ENCODE measurements at regions not wholly inside any gene's neighbourhood (a gene's known extent, or its start where the extent isn't known, plus 50 kb on each side); places are given as distances from the start of the nearest gene placed in this dataset.

DNA sequence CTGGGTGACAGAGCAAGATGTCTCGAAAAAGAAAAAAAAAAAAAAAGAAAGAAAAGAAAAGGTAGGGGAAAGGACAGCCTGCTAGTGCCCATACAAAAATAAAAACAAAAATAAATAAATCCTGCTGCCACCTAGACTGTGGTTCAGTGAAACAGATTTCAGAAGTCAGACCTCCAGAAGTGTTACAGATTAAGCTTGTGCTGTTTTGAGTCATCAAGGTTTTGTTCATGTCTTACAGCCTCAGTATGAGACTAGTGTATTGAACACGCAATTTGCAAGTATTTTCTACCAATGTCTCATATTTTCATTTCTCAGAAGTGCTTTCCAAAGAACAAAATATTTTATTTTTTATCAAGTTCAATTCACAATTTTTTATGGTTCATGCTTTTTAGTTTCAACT lies 720.4 kb upstream of the GYPC start:
- no peak overlapping the region for H3K27ac ChIP-seq (ENCODE audit: low read length)
- H3K4me3 ChIP-seq (ENCODE audit: low read length), result no peak overlapping the region
- H3K36me3 ChIP-seq (ENCODE audit: low read depth, low read length), result no peaks in the 10 kb centered on the region
- no peaks in the 10 kb centered on the region for H3K27me3 ChIP-seq (ENCODE audit: low read length)
- ChIA-PET POLR2A (ENCODE audit: unreplicated experiment) (no interaction called here), CTCF (no interaction called here)
- no peaks in the 10 kb centered on the region for H3F3A ChIP-seq (ENCODE audit: low read length, unreplicated experiment)
- intact Hi-C loops (cut with micrococcal nuclease), result no loop called here
- ATAC-seq (no peak), DNase-seq (no peak)
- H3K4me2 ChIP-seq (ENCODE audit: low read length), result no peak overlapping the region
- no peak for TF ChIP-seq EZH2phosphoT487 (IDR thresholded peaks at IDR 0.05; ENCODE audit: borderline replicate concordance, low read length)
- TF ChIP-seq EZH2 (IDR thresholded peaks at IDR 0.05; ENCODE audit: low read length, unreplicated experiment), result no peak
- TF ChIP-seq, protein P1, sequence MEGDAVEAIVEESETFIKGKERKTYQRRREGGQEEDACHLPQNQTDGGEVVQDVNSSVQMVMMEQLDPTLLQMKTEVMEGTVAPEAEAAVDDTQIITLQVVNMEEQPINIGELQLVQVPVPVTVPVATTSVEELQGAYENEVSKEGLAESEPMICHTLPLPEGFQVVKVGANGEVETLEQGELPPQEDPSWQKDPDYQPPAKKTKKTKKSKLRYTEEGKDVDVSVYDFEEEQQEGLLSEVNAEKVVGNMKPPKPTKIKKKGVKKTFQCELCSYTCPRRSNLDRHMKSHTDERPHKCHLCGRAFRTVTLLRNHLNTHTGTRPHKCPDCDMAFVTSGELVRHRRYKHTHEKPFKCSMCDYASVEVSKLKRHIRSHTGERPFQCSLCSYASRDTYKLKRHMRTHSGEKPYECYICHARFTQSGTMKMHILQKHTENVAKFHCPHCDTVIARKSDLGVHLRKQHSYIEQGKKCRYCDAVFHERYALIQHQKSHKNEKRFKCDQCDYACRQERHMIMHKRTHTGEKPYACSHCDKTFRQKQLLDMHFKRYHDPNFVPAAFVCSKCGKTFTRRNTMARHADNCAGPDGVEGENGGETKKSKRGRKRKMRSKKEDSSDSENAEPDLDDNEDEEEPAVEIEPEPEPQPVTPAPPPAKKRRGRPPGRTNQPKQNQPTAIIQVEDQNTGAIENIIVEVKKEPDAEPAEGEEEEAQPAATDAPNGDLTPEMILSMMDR (conservative IDR thresholded peaks at IDR 0.05; ENCODE audit: low read depth, low read length), result no peak
- H3K4me1 ChIP-seq (ENCODE audit: insufficient read depth, low read length), result no peaks in the 10 kb centered on the region
- no peak overlapping the region for H2AFZ ChIP-seq (ENCODE audit: low read length)
- no peaks in the 10 kb centered on the region for H4K20me1 ChIP-seq (ENCODE audit: low read length)
- no peak overlapping the region for H3K9ac ChIP-seq (ENCODE audit: low read length)
- no peaks in the 10 kb centered on the region for H3K9me2 ChIP-seq (replicated peaks; ENCODE audit: low read length)
- BruUV-seq (replicated peaks), result no TSS peak
- peaks cover 8% of the 10 kb centered on the region; the same call in 1 of the 2 replicates for H3K9me3 ChIP-seq (ENCODE audit: low read length)
- H3K79me2 ChIP-seq (ENCODE audit: low read length), result no peaks in the 10 kb centered on the region

DNA sequence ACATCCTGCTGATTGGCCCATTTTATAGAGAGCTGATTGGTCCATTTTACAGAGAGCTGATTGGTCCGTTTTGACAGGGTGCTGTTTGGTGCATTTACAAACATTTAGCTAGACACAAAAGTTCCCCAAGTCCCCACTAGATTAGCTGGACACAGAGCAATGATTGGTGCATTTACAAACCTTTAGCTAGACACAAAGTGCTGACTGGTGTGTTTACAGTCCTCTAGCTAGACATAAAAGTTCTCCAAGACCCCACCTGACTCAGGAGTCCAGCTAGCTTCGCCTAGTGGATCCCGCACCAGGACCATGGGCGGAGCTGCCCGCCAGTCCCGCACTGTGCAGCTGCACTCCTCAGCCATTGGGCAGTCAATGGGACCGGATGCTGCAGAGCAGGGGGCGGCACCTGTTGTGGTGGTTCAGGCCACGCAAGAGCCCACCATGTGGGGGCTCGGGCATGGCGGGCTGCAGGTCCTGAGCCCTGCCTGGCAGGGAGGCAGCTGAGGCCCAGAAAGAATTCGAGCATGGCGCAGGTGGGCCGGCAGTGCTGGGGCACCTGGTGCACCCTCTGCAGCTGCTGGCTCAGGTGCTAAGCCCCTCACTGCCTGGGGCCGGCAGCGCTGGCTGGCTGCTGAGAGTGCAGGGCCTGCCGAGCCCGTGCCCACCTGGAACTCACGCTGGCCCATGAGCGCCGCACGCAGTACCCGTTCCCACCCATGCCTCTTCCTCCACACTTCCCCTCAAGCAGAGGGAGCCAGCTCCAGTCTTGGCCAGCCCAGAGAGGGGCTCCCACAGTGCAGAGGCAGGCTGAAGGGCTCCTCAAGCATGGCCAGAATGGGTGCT lies 713.2 kb upstream of the GYPC start:
- Histone ChIP-seq H3K27ac (ENCODE audit: low read length) (no peak overlapping the region), H3K4me1 (ENCODE audit: insufficient read depth, low read length) (no peaks in the 10 kb centered on the region), H3K27me3 (ENCODE audit: low read length) (no peaks in the 10 kb centered on the region), H3K4me3 (ENCODE audit: low read length) (no peak overlapping the region), H4K20me1 (ENCODE audit: low read length) (no peaks in the 10 kb centered on the region), H3K36me3 (ENCODE audit: low read depth, low read length) (no peaks in the 10 kb centered on the region), H2AFZ (ENCODE audit: low read length) (no peak overlapping the region), H3F3A (ENCODE audit: low read length, unreplicated experiment) (no peaks in the 10 kb centered on the region), H3K9ac (ENCODE audit: low read length) (no peak overlapping the region), H3K9me2 (replicated peaks; ENCODE audit: low read length) (no peaks in the 10 kb centered on the region), H3K9me3 (ENCODE audit: low read length) (peaks cover 11% of the 10 kb centered on the region; the same call in 1 of the 2 replicates), H3K4me2 (ENCODE audit: low read length) (no peak overlapping the region), H3K79me2 (ENCODE audit: low read length) (no peaks in the 10 kb centered on the region)
- ATAC-seq, result no peak
- POLR2A ChIA-PET (ENCODE audit: unreplicated experiment), result no interaction called here
- CTCF ChIA-PET, result no interaction called here
- TF ChIP-seq EZH2 (IDR thresholded peaks at IDR 0.05; ENCODE audit: low read length, unreplicated experiment) (no peak), EZH2phosphoT487 (IDR thresholded peaks at IDR 0.05; ENCODE audit: borderline replicate concordance, low read length) (no peak)
- TF ChIP-seq, protein P1 (conservative IDR thresholded peaks at IDR 0.05; ENCODE audit: low read depth, low read length), result no peak
- BruUV-seq (replicated peaks), result no TSS peak
- intact Hi-C loops (cut with micrococcal nuclease), result no loop called here
- DNase-seq, result no peak

DNA sequence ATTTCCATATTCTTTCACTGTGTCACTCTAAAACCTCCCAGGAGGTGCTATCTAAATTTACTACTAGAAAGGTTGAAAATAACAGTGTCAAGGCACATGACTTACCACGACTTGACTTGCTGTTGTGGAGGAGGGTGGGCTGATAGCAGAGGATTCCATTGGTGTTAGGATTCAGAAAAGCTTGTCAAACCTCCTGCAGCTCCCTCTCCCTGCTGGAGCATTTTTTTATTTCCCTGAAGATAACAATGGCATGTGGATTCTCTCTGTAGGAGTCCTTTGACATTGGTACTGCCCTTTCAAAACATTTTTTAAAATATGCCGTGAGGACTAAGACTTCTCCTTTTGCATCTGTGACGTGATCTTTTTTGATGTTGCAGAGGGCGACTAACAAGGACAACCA lies 696.9 kb upstream of the GYPC start:
- no peaks in the 10 kb centered on the region for H4K20me1 ChIP-seq (ENCODE audit: low read length)
- TF ChIP-seq EZH2phosphoT487 (IDR thresholded peaks at IDR 0.05; ENCODE audit: borderline replicate concordance, low read length) (no peak), EZH2 (IDR thresholded peaks at IDR 0.05; ENCODE audit: low read length, unreplicated experiment) (no peak)
- TF ChIP-seq, protein P1 (conservative IDR thresholded peaks at IDR 0.05; ENCODE audit: low read depth, low read length), result no peak
- DNase-seq (no peak), ATAC-seq (no peak)
- H3K9me2 ChIP-seq (replicated peaks; ENCODE audit: low read length), result no peaks in the 10 kb centered on the region
- H3K27ac ChIP-seq (ENCODE audit: low read length), result no peak overlapping the region
- no peak overlapping the region for H3K4me3 ChIP-seq (ENCODE audit: low read length)
- H3K9me3 ChIP-seq (ENCODE audit: low read length), result peaks cover 23% of the 10 kb centered on the region
- intact Hi-C loops (cut with micrococcal nuclease), result no loop called here
- no TSS peak for BruUV-seq (replicated peaks)
- no peaks in the 10 kb centered on the region for H3K36me3 ChIP-seq (ENCODE audit: low read depth, low read length)
- ChIA-PET CTCF (no interaction called here), POLR2A (ENCODE audit: unreplicated experiment) (no interaction called here)
- H3K4me2 ChIP-seq (ENCODE audit: low read length), result no peak overlapping the region
- no peaks in the 10 kb centered on the region for H3F3A ChIP-seq (ENCODE audit: low read length, unreplicated experiment)
- H3K4me1 ChIP-seq (ENCODE audit: insufficient read depth, low read length), result no peaks in the 10 kb centered on the region
- H3K79me2 ChIP-seq (ENCODE audit: low read length), result no peaks in the 10 kb centered on the region
- no peak overlapping the region for H3K9ac ChIP-seq (ENCODE audit: low read length)
- no peak overlapping the region for H2AFZ ChIP-seq (ENCODE audit: low read length)
- H3K27me3 ChIP-seq (ENCODE audit: low read length), result no peaks in the 10 kb centered on the region
